ENCODE measurements at regions not wholly inside any gene's neighbourhood (a gene's known extent, or its start where the extent isn't known, plus 50 kb on each side); places are given as distances from the start of the nearest gene placed in this dataset.

DNA sequence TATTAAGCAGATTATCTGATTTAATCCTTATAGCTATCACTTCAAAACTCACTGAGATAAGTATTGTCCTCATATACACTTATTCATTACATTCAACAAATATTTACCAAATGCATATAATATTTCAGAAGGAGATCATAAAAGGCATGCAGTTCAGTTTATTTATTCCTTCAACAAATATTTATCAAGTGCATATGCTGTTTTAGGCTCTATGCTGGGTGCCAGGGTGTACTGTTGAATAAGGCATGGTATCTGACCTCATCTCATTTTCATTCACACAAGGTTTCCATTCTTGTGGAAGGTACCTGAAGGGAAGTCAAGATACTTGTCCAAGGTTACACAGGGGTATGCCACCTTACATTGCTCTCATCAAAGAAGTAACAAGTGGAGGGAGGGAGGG, 213.0 kb downstream of the INSIG2 start:
- TF ChIP-seq, protein P1, sequence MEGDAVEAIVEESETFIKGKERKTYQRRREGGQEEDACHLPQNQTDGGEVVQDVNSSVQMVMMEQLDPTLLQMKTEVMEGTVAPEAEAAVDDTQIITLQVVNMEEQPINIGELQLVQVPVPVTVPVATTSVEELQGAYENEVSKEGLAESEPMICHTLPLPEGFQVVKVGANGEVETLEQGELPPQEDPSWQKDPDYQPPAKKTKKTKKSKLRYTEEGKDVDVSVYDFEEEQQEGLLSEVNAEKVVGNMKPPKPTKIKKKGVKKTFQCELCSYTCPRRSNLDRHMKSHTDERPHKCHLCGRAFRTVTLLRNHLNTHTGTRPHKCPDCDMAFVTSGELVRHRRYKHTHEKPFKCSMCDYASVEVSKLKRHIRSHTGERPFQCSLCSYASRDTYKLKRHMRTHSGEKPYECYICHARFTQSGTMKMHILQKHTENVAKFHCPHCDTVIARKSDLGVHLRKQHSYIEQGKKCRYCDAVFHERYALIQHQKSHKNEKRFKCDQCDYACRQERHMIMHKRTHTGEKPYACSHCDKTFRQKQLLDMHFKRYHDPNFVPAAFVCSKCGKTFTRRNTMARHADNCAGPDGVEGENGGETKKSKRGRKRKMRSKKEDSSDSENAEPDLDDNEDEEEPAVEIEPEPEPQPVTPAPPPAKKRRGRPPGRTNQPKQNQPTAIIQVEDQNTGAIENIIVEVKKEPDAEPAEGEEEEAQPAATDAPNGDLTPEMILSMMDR (IDR thresholded peaks at IDR 0.05; ENCODE audit: low read depth, low read length, poor library complexity, severe bottlenecking) = no peak
- TF ChIP-seq EZH2phosphoT487 (IDR thresholded peaks at IDR 0.05; ENCODE audit: borderline replicate concordance, low read length) = no peak

Data from DOHH2 (cell line).